ENCODE measurements at regions not wholly inside any gene's neighbourhood (a gene's known extent, or its start where the extent isn't known, plus 50 kb on each side); places are given as distances from the start of the nearest gene placed in this dataset.

GRCh38 chr2:34656632-34657031 is 1057.5 kb upstream of the FAM98A start:
- BruUV-seq (replicated peaks) = no TSS peak
- H3K4me3 ChIP-seq (ENCODE audit: low read length) = no peak overlapping the region

GRCh38 chr2:34652636-34653035 is 1053.5 kb upstream of the FAM98A start:
- CTCF ChIA-PET = no interaction called here

More at GRCh38 chr2:34656632-34657031, 1057.5 kb upstream of the FAM98A start:
- Histone ChIP-seq H3K27ac (ENCODE audit: low read length) (no peak overlapping the region), H3K79me2 (ENCODE audit: low read length) (no peaks in the 10 kb centered on the region), H3K9ac (ENCODE audit: low read length) (no peak overlapping the region), H4K20me1 (ENCODE audit: low read length) (no peaks in the 10 kb centered on the region), H3K4me1 (ENCODE audit: insufficient read depth, low read length) (no peaks in the 10 kb centered on the region), H2AFZ (ENCODE audit: low read length) (no peak overlapping the region), H3F3A (ENCODE audit: low read length, unreplicated experiment) (no peaks in the 10 kb centered on the region), H3K9me2 (replicated peaks; ENCODE audit: low read length) (no peaks in the 10 kb centered on the region), H3K9me3 (ENCODE audit: low read length) (no peaks in the 10 kb centered on the region), H3K36me3 (ENCODE audit: low read depth, low read length) (no peaks in the 10 kb centered on the region), H3K27me3 (ENCODE audit: low read length) (no peaks in the 10 kb centered on the region), H3K4me2 (ENCODE audit: low read length) (no peak overlapping the region)
- no peak for TF ChIP-seq EZH2 (IDR thresholded peaks at IDR 0.05; ENCODE audit: low read length, unreplicated experiment)
- TF ChIP-seq EZH2phosphoT487 (IDR thresholded peaks at IDR 0.05; ENCODE audit: borderline replicate concordance, low read length) = no peak
- no peak for TF ChIP-seq CTCF (conservative IDR thresholded peaks at IDR 0.05; ENCODE audit: low read depth, low read length)
- ATAC-seq (no peak), DNase-seq (no peak)
- intact Hi-C loops (cut with micrococcal nuclease) = no loop called here
- POLR2A ChIA-PET (ENCODE audit: unreplicated experiment) = no interaction called here
- CTCF ChIA-PET = no interaction called here

GRCh38 chr2:34646901-34647300 is 1047.8 kb upstream of the FAM98A start:
- Histone ChIP-seq H3K4me1 (ENCODE audit: insufficient read depth, low read length) (no peaks in the 10 kb centered on the region), H3K4me3 (ENCODE audit: low read length) (no peak overlapping the region), H3K27me3 (ENCODE audit: low read length) (no peaks in the 10 kb centered on the region), H3K79me2 (ENCODE audit: low read length) (no peaks in the 10 kb centered on the region), H3F3A (ENCODE audit: low read length, unreplicated experiment) (no peaks in the 10 kb centered on the region), H4K20me1 (ENCODE audit: low read length) (no peaks in the 10 kb centered on the region), H3K9ac (ENCODE audit: low read length) (no peak overlapping the region), H3K36me3 (ENCODE audit: low read depth, low read length) (no peaks in the 10 kb centered on the region), H2AFZ (ENCODE audit: low read length) (no peak overlapping the region), H3K4me2 (ENCODE audit: low read length) (no peak overlapping the region), H3K27ac (ENCODE audit: low read length) (no peak overlapping the region), H3K9me2 (replicated peaks; ENCODE audit: low read length) (no peaks in the 10 kb centered on the region), H3K9me3 (ENCODE audit: low read length) (no peaks in the 10 kb centered on the region)
- ATAC-seq = no peak
- CTCF ChIA-PET = no interaction called here
- TF ChIP-seq EZH2phosphoT487 (IDR thresholded peaks at IDR 0.05; ENCODE audit: borderline replicate concordance, low read length) (no peak), EZH2 (IDR thresholded peaks at IDR 0.05; ENCODE audit: low read length, unreplicated experiment) (no peak), CTCF (conservative IDR thresholded peaks at IDR 0.05; ENCODE audit: low read depth, low read length) (no peak)
- intact Hi-C loops (cut with micrococcal nuclease) = no loop called here
- no peak for DNase-seq
- BruUV-seq (replicated peaks) = no TSS peak
- POLR2A ChIA-PET (ENCODE audit: unreplicated experiment) = no interaction called here

More at GRCh38 chr2:34652636-34653035, 1053.5 kb upstream of the FAM98A start:
- Histone ChIP-seq H3K36me3 (ENCODE audit: low read depth, low read length) (no peaks in the 10 kb centered on the region), H3K4me1 (ENCODE audit: insufficient read depth, low read length) (no peaks in the 10 kb centered on the region), H3K4me2 (ENCODE audit: low read length) (no peak overlapping the region), H3K4me3 (ENCODE audit: low read length) (no peak overlapping the region), H2AFZ (ENCODE audit: low read length) (no peak overlapping the region), H3K79me2 (ENCODE audit: low read length) (no peaks in the 10 kb centered on the region), H4K20me1 (ENCODE audit: low read length) (no peaks in the 10 kb centered on the region), H3K27ac (ENCODE audit: low read length) (no peak overlapping the region), H3K27me3 (ENCODE audit: low read length) (no peaks in the 10 kb centered on the region), H3F3A (ENCODE audit: low read length, unreplicated experiment) (no peaks in the 10 kb centered on the region), H3K9ac (ENCODE audit: low read length) (no peak overlapping the region), H3K9me3 (ENCODE audit: low read length) (no peaks in the 10 kb centered on the region), H3K9me2 (replicated peaks; ENCODE audit: low read length) (no peaks in the 10 kb centered on the region)
- DNase-seq (peak; percentile 31), ATAC-seq (no peak)
- POLR2A ChIA-PET (ENCODE audit: unreplicated experiment) = no interaction called here
- no TSS peak for BruUV-seq (replicated peaks)
- no peak for TF ChIP-seq CTCF (conservative IDR thresholded peaks at IDR 0.05; ENCODE audit: low read depth, low read length)
- no peak for TF ChIP-seq EZH2phosphoT487 (IDR thresholded peaks at IDR 0.05; ENCODE audit: borderline replicate concordance, low read length)
- TF ChIP-seq EZH2 (IDR thresholded peaks at IDR 0.05; ENCODE audit: low read length, unreplicated experiment) = no peak
- intact Hi-C loops (cut with micrococcal nuclease) = no loop called here
